GM23338 (cell line): ENCODE measurements at regions not wholly inside any gene's neighbourhood (a gene's known extent, or its start where the extent isn't known, plus 50 kb on each side); places are given as distances from the start of the nearest gene placed in this dataset.

Experiments used
- ATAC-seq: fragments of 200-7000 bp; cut with Tn5 transposase; 3 replicates; pipeline ENCODE4 v1.9.1; 2020
- DNase-seq: peaks from one replicate; pipeline ENCODE4 v3.0.0-alpha.2; 2015; ENCODE audit warnings: low spot score
- H2AFZ ChIP-seq: fragments of 200-600 bp; sonication (generic); 2 replicates; pipeline ENCODE4 v1.8.0; 2016; ENCODE audit warnings: antibody characterized with exemption, mild to moderate bottlenecking, moderate library complexity
- H3F3A ChIP-seq: fragments of 200-600 bp; sonication (generic); replicated peaks from 2 replicates; pipeline ENCODE4 v1.8.0; 2017; ENCODE audit warnings: antibody characterized with exemption, mixed run types, low read depth
- H3K27ac ChIP-seq: fragments of 200-600 bp; sonication (generic); 2 replicates; pipeline ENCODE4 v1.6.1; 2016; ENCODE audit warnings: low read depth
- H3K27me3 ChIP-seq: fragments of 200-600 bp; sonication (generic); 2 replicates; pipeline ENCODE4 v1.8.0; 2016; ENCODE audit warnings: mild to moderate bottlenecking, mixed run types, moderate library complexity; ENCODE audit not compliant: insufficient read depth
- H3K36me3 ChIP-seq: fragments of 200-600 bp; sonication (generic); 2 replicates; pipeline ENCODE4 v1.8.0; 2016; ENCODE audit warnings: mild to moderate bottlenecking; ENCODE audit not compliant: insufficient read depth
- H3K4me1 ChIP-seq: fragments of 200-600 bp; sonication (generic); 2 replicates; pipeline ENCODE4 v1.8.0; 2016; ENCODE audit warnings: mild to moderate bottlenecking, moderate library complexity; ENCODE audit not compliant: insufficient read depth
- H3K4me2 ChIP-seq: fragments of 200-600 bp; sonication (generic); 2 replicates; pipeline ENCODE4 v1.7.1; 2017; ENCODE audit warnings: mixed run types
- H3K4me3 ChIP-seq: fragments of 200-600 bp; sonication (generic); 2 replicates; pipeline ENCODE4 v1.6.1; 2016; ENCODE audit warnings: mixed run types
- H3K79me2 ChIP-seq: fragments of 200-600 bp; sonication (generic); replicated peaks from 2 replicates; pipeline ENCODE4 v1.8.0; 2017; ENCODE audit warnings: mild to moderate bottlenecking; ENCODE audit not compliant: insufficient read depth
- H3K9me2 ChIP-seq: fragments of 200-600 bp; sonication (generic); 2 replicates; pipeline ENCODE4 v1.8.0; 2017; ENCODE audit not compliant: insufficient read depth
- H4K20me1 ChIP-seq: fragments of 200-600 bp; sonication (generic); replicated peaks from 2 replicates; pipeline ENCODE4 v1.8.0; 2017; ENCODE audit warnings: mild to moderate bottlenecking; ENCODE audit not compliant: insufficient read depth
- H3K27ac Mint-ChIP-seq: 2 replicates; pipeline ENCODE4 v1.8.0; 2020; ENCODE audit warnings: inconsistent platforms, mild to moderate bottlenecking, moderate library complexity, mixed read lengths
- H3K27me3 Mint-ChIP-seq: 3 replicates; pipeline ENCODE4 v1.8.0; 2022; ENCODE audit warnings: low read depth, mild to moderate bottlenecking, moderate library complexity, mixed read lengths, inconsistent platforms; ENCODE audit not compliant: insufficient read depth, poor library complexity
- H3K36me3 Mint-ChIP-seq: 3 replicates; pipeline ENCODE4 v1.8.0; 2021; ENCODE audit warnings: low read depth, mild to moderate bottlenecking, inconsistent platforms, moderate library complexity, mixed read lengths
- H3K4me1 Mint-ChIP-seq: 3 replicates; pipeline ENCODE4 v1.8.0; 2020; ENCODE audit warnings: mild to moderate bottlenecking, inconsistent platforms, mixed read lengths
- H3K4me3 Mint-ChIP-seq: 3 replicates; pipeline ENCODE4 v1.8.0; 2021; ENCODE audit warnings: moderate library complexity, mild to moderate bottlenecking, inconsistent platforms, mixed read lengths
- H3K9me3 Mint-ChIP-seq: 3 replicates; pipeline ENCODE4 v1.8.0; 2020; ENCODE audit warnings: moderate library complexity, mild to moderate bottlenecking, inconsistent platforms, mixed read lengths
- CREB1 ChIP-seq: fragments of 250-450 bp; sonication (Bioruptor Pico); IDR thresholded peaks from 2 replicates; pipeline ENCODE4 v1.5.0; 2020; ENCODE audit warnings: low read depth, mild to moderate bottlenecking, moderate library complexity
- EZH2 ChIP-seq: fragments of 200-600 bp; sonication (generic); IDR thresholded peaks from one replicate; pipeline ENCODE4 v1.8.0; 2017; ENCODE audit warnings: antibody characterized with exemption, mild to moderate bottlenecking, low read depth; ENCODE audit not compliant: unreplicated experiment
- JUNB ChIP-seq: IDR thresholded peaks from one replicate; pipeline ENCODE4 v1.6.1; 2016; ENCODE audit warnings: antibody characterized with exemption; ENCODE audit not compliant: unreplicated experiment
- NANOG ChIP-seq: IDR thresholded peaks from 2 replicates; pipeline ENCODE4 v1.6.1; 2016; ENCODE audit warnings: antibody characterized with exemption, borderline replicate concordance
- STAT1 ChIP-seq: IDR thresholded peaks from one replicate; pipeline ENCODE4 v1.6.1; 2016; ENCODE audit warnings: antibody characterized with exemption; ENCODE audit not compliant: unreplicated experiment
- ZNF462 ChIP-seq: fragments of 250-450 bp; sonication (Bioruptor Pico); IDR thresholded peaks from 2 replicates; pipeline ENCODE4 v1.5.0; 2020; ENCODE audit warnings: mild to moderate bottlenecking, moderate library complexity
- TF ChIP-seq, protein P1 (sequence below): IDR thresholded peaks from one replicate; pipeline ENCODE4 v1.6.1; 2018; ENCODE audit warnings: antibody characterized with exemption; ENCODE audit not compliant: unreplicated experiment
- TF ChIP-seq, protein P2 (sequence below), 2 experiments: fragments of 200-600 bp in 1 of 2; sonication (generic) in 1 of 2; conservative IDR thresholded peaks; 2 replicates each; pipeline versions ENCODE4 v1.5.1 to v1.6.1; 2016 to 2017; ENCODE audit warnings: antibody characterized with exemption in 2 of 2, low read depth in 2 of 2, mild to moderate bottlenecking in 2 of 2, moderate library complexity in 1 of 2

GRCh38 chr3:78116874-78117273, 1077.0 kb downstream of the ROBO2 start (continued):
- TF ChIP-seq, protein P1, sequence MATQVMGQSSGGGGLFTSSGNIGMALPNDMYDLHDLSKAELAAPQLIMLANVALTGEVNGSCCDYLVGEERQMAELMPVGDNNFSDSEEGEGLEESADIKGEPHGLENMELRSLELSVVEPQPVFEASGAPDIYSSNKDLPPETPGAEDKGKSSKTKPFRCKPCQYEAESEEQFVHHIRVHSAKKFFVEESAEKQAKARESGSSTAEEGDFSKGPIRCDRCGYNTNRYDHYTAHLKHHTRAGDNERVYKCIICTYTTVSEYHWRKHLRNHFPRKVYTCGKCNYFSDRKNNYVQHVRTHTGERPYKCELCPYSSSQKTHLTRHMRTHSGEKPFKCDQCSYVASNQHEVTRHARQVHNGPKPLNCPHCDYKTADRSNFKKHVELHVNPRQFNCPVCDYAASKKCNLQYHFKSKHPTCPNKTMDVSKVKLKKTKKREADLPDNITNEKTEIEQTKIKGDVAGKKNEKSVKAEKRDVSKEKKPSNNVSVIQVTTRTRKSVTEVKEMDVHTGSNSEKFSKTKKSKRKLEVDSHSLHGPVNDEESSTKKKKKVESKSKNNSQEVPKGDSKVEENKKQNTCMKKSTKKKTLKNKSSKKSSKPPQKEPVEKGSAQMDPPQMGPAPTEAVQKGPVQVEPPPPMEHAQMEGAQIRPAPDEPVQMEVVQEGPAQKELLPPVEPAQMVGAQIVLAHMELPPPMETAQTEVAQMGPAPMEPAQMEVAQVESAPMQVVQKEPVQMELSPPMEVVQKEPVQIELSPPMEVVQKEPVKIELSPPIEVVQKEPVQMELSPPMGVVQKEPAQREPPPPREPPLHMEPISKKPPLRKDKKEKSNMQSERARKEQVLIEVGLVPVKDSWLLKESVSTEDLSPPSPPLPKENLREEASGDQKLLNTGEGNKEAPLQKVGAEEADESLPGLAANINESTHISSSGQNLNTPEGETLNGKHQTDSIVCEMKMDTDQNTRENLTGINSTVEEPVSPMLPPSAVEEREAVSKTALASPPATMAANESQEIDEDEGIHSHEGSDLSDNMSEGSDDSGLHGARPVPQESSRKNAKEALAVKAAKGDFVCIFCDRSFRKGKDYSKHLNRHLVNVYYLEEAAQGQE: no peak
- TF ChIP-seq STAT1 (no peak), JUNB (no peak)

GRCh38 chr3:78123058-78123457, 1083.2 kb downstream of the ROBO2 start:
- no peak for DNase-seq
- no peaks in the 10 kb centered on the region for H3K4me1 ChIP-seq

DNA sequence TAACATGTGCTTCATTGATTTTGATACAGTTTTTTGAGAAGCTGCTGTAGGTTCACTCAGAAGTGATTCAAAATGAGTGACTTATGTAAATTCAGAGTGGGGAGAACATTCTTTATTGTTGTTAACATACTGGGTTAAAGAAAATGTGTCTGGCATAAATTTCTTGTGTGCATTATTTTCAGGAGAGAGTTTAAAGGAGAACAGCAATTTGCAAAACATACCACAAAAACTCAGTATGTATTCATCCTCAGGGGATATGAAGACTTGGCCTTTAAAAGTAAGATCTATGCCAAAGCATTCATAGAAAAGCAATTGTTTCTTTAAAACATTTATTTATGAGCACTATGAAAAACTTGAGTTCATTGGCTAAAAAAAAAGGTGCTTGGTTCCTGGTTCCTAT, 1089.8 kb downstream of the ROBO2 start:
- no peaks in the 10 kb centered on the region; the same call in 2 of the 3 replicates for H3K4me1 Mint-ChIP-seq
- TF ChIP-seq CREB1 (no peak), ZNF462 (no peak)

More at GRCh38 chr3:78123058-78123457, 1083.2 kb downstream of the ROBO2 start:
- Mint-ChIP-seq H3K27ac (no peak overlapping the region), H3K9me3 (peaks cover 5% of the 10 kb centered on the region; the same call in 1 of the 3 replicates), H3K27me3 (no peaks in the 10 kb centered on the region), H3K4me1 (no peaks in the 10 kb centered on the region), H3K4me3 (no peak overlapping the region), H3K36me3 (no peaks in the 10 kb centered on the region)
- H2AFZ ChIP-seq: no peak overlapping the region
- no peak overlapping the region for H3K4me2 ChIP-seq
- no peak for TF ChIP-seq EZH2
- no peak for TF ChIP-seq STAT1
- TF ChIP-seq NANOG: no peak
- TF ChIP-seq, protein P2, sequence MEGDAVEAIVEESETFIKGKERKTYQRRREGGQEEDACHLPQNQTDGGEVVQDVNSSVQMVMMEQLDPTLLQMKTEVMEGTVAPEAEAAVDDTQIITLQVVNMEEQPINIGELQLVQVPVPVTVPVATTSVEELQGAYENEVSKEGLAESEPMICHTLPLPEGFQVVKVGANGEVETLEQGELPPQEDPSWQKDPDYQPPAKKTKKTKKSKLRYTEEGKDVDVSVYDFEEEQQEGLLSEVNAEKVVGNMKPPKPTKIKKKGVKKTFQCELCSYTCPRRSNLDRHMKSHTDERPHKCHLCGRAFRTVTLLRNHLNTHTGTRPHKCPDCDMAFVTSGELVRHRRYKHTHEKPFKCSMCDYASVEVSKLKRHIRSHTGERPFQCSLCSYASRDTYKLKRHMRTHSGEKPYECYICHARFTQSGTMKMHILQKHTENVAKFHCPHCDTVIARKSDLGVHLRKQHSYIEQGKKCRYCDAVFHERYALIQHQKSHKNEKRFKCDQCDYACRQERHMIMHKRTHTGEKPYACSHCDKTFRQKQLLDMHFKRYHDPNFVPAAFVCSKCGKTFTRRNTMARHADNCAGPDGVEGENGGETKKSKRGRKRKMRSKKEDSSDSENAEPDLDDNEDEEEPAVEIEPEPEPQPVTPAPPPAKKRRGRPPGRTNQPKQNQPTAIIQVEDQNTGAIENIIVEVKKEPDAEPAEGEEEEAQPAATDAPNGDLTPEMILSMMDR (conservative IDR thresholded peaks at IDR 0.05; ENCODE audit: low read depth in 2 of 2): no peak
- H3K36me3 ChIP-seq: no peaks in the 10 kb centered on the region
- H3K27ac ChIP-seq: no peak overlapping the region
- no peaks in the 10 kb centered on the region for H3K27me3 ChIP-seq
- no peaks in the 10 kb centered on the region for H3K79me2 ChIP-seq
- no peak overlapping the region for H3K4me3 ChIP-seq
- no peaks in the 10 kb centered on the region for H3F3A ChIP-seq
- H3K9me2 ChIP-seq: peaks cover 19% of the 10 kb centered on the region
- no peaks in the 10 kb centered on the region for H4K20me1 ChIP-seq
- no peak for ATAC-seq

More for the DNA sequence above, 1089.8 kb downstream of the ROBO2 start:
- Mint-ChIP-seq H3K36me3 (no peaks in the 10 kb centered on the region), H3K9me3 (no peaks in the 10 kb centered on the region), H3K27ac (no peak overlapping the region), H3K4me3 (no peak overlapping the region), H3K27me3 (no peaks in the 10 kb centered on the region)
- no peaks in the 10 kb centered on the region for H3K36me3 ChIP-seq
- H3K4me2 ChIP-seq: no peak overlapping the region
- no peak overlapping the region for H3K27ac ChIP-seq
- H3K27me3 ChIP-seq: no peaks in the 10 kb centered on the region
- H3K9me2 ChIP-seq: peaks cover 20% of the 10 kb centered on the region
- no peak overlapping the region for H2AFZ ChIP-seq
- no peak for ATAC-seq
- no peaks in the 10 kb centered on the region; the same call in 1 of the 2 replicates for H3K4me1 ChIP-seq
- no peaks in the 10 kb centered on the region for H3F3A ChIP-seq
- H3K79me2 ChIP-seq: no peaks in the 10 kb centered on the region
- H4K20me1 ChIP-seq: no peaks in the 10 kb centered on the region
- DNase-seq: no peak
- H3K4me3 ChIP-seq: no peak overlapping the region
